ENCODE measurements at regions not wholly inside any gene's neighbourhood (a gene's known extent, or its start where the extent isn't known, plus 50 kb on each side); places are given as distances from the start of the nearest gene placed in this dataset.

- no peak for TF ChIP-seq CTCF (conservative IDR thresholded peaks at IDR 0.05)
- H3K27me3 Mint-ChIP-seq (ENCODE audit: low read depth) = no peaks in the 10 kb centered on the region
- H4K8ac ChIP-seq (replicated peaks; ENCODE audit: insufficient read length, low read depth, low read length) = no peak overlapping the region
- H3K9me3 ChIP-seq (ENCODE audit: control insufficient read depth, low read depth, low read length) = no peaks in the 10 kb centered on the region
- H3T11ph ChIP-seq (ENCODE audit: low read length) = no peak overlapping the region
- no peaks in the 10 kb centered on the region for H3K23me2 ChIP-seq (ENCODE audit: insufficient read length, low read depth, low read length, poor library complexity, severe bottlenecking)
- H2BK15ac ChIP-seq (ENCODE audit: low read depth, low read length) = no peak overlapping the region
- no peak overlapping the region for H3K56ac ChIP-seq (ENCODE audit: insufficient read length, low read depth, low read length)
- no peak overlapping the region for H3K4ac ChIP-seq (ENCODE audit: low read depth, low read length)
- H3K18ac ChIP-seq (ENCODE audit: insufficient read length, low read depth, low read length) = no peak overlapping the region
- no peak overlapping the region for H3K9ac ChIP-seq (ENCODE audit: extremely low read depth, insufficient read length, low read length)
- no peak overlapping the region for H2BK20ac ChIP-seq (ENCODE audit: low read depth, low read length, poor library complexity, severe bottlenecking)
- no peaks in the 10 kb centered on the region for H3K27me3 ChIP-seq (ENCODE audit: insufficient read depth, low read length)
- H2BK12ac ChIP-seq (ENCODE audit: insufficient read length, low read depth, low read length) = no peak overlapping the region
- no peak overlapping the region for H3K27ac Mint-ChIP-seq
- H3K23ac ChIP-seq (ENCODE audit: insufficient read length, low read depth, low read length) = no peak overlapping the region
- no peak for DNase-seq
- no CpG with 5 or more reads among the region's 1 CpG for WGBS (ENCODE audit: extremely low coverage, insufficient read length, low lambda C conversion rate)
- H3K4me1 Mint-ChIP-seq = no peaks in the 10 kb centered on the region
- H2AFZ ChIP-seq (ENCODE audit: low read length) = no peak overlapping the region
- H3K79me1 ChIP-seq (ENCODE audit: insufficient read depth, low read depth, low read length, poor library complexity, severe bottlenecking) = no peaks in the 10 kb centered on the region
- H3K14ac ChIP-seq (ENCODE audit: insufficient read depth, low read length) = no peak overlapping the region
- H2BK5ac ChIP-seq (ENCODE audit: insufficient read length, low read length) = no peak overlapping the region
- H3K4me3 Mint-ChIP-seq = no peak overlapping the region
- no peaks in the 10 kb centered on the region for H3K4me1 ChIP-seq (ENCODE audit: insufficient read depth, low read length)
- H3K79me2 ChIP-seq (ENCODE audit: insufficient read depth, low read length) = no peaks in the 10 kb centered on the region
- no peak overlapping the region for H2AK5ac ChIP-seq (ENCODE audit: insufficient read length, low read length)
- no peaks in the 10 kb centered on the region; a peak in 1 of 7 replicates for H3K36me3 Mint-ChIP-seq (ENCODE audit: insufficient read depth in 1 of 3, low read depth in 3 of 3)
- no peak overlapping the region for H4K91ac ChIP-seq (ENCODE audit: insufficient read length, low read depth, low read length)
- no peak overlapping the region for H3K27ac ChIP-seq (ENCODE audit: insufficient read length, low read depth, low read length)
- no peaks in the 10 kb centered on the region for H4K20me1 ChIP-seq (ENCODE audit: control insufficient read depth, insufficient read depth, insufficient read length)
- no peak overlapping the region for H2BK120ac ChIP-seq (ENCODE audit: low read depth, low read length, poor library complexity, severe bottlenecking)
- H3K9me3 Mint-ChIP-seq = no peaks in the 10 kb centered on the region; a peak in 1 of 5 replicates
- no peak overlapping the region for H4K5ac ChIP-seq (ENCODE audit: insufficient read length, low read depth, low read length)
- no peak overlapping the region for H3K4me2 ChIP-seq (ENCODE audit: insufficient read depth, insufficient read length, low read length)
Measured at GRCh38 chr7:96638669-96639068, 71.0 kb downstream of the SEM1 start.
